Adrenal gland (tissue), 5 donors: ENCODE measurements at regions not wholly inside any gene's neighbourhood (a gene's known extent, or its start where the extent isn't known, plus 50 kb on each side); places are given as distances from the start of the nearest gene placed in this dataset.

Source experiments
- POLR2A ChIP-seq, 2 donors: fragments of 450-650 bp; IDR thresholded peaks; one replicate each; pipeline ENCODE4 v1.6.1; 2017; ENCODE audit warnings: antibody characterized with exemption in 2 of 2, mild to moderate bottlenecking in 2 of 2, moderate library complexity in 1 of 2
- TF ChIP-seq, protein P1 (sequence below), 6 experiments: fragments of 450-650 bp in 4 of 6; fragments of 200-600 bp in 2 of 6; sonication (generic) in 1 of 6; IDR thresholded peaks; 1 replicate in 5 of 6; 2 replicates in 1 of 6; pipeline versions ENCODE4 v1.5.1 to v1.8.0; 2016 to 2021; ENCODE audit warnings: antibody characterized with exemption in 6 of 6, mild to moderate bottlenecking in 2 of 6, moderate library complexity in 1 of 6
- donor health status: DM: no; HTN: no; CAD: no.

DNA sequence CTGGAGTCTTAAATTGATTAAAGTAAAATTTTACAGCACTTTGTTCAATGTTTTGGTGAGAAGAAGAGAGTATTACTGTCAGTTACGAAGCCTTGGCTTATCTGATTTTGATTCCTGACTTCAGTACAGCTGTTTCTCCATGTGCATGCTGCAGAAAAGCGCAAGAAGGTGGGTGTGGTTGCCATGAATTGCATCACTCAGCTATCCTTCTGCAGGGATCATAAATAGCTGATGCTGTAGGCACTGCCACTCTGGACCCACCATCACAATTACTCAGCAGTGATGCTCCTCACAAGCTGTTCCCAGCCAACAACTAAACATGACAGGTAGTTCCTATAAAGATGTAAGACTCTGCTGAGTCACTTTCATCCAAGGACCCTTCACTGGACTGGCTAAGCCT lies 321.2 kb downstream of the IRS2 start:
- TF ChIP-seq, protein P1, sequence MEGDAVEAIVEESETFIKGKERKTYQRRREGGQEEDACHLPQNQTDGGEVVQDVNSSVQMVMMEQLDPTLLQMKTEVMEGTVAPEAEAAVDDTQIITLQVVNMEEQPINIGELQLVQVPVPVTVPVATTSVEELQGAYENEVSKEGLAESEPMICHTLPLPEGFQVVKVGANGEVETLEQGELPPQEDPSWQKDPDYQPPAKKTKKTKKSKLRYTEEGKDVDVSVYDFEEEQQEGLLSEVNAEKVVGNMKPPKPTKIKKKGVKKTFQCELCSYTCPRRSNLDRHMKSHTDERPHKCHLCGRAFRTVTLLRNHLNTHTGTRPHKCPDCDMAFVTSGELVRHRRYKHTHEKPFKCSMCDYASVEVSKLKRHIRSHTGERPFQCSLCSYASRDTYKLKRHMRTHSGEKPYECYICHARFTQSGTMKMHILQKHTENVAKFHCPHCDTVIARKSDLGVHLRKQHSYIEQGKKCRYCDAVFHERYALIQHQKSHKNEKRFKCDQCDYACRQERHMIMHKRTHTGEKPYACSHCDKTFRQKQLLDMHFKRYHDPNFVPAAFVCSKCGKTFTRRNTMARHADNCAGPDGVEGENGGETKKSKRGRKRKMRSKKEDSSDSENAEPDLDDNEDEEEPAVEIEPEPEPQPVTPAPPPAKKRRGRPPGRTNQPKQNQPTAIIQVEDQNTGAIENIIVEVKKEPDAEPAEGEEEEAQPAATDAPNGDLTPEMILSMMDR (IDR thresholded peaks at IDR 0.05), result no peak
- no peak for TF ChIP-seq POLR2A (IDR thresholded peaks at IDR 0.05)
